ENCODE measurements at regions not wholly inside any gene's neighbourhood (a gene's known extent, or its start where the extent isn't known, plus 50 kb on each side); places are given as distances from the start of the nearest gene placed in this dataset.

DNA sequence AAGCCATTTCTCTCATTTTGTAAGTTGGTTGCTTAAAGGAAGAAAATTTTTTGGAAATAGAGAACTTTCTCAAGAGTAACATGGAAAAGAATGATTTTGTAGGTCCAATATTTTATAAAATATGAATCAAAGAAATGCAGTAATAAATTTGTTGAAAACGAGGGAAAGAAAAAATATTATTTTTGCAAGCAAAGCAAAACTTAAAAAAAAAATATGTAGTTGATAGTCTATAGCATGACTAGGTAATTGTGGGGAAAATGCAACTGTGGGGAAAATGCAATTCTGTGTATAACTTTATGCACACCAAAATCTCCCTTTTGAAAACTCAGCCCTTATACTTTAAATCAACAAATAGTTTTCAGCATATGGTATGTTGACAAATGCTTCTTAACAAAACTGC lies 604.0 kb upstream of the AGTR1 start:
- no peak for TF ChIP-seq CTCF (IDR thresholded peaks at IDR 0.05; ENCODE audit: low read depth, low read length, poor library complexity, severe bottlenecking)
- TF ChIP-seq EZH2phosphoT487 (IDR thresholded peaks at IDR 0.05; ENCODE audit: borderline replicate concordance, low read length) = no peak
